HepG2 (cell line): ENCODE measurements at regions not wholly inside any gene's neighbourhood (a gene's known extent, or its start where the extent isn't known, plus 50 kb on each side); places are given as distances from the start of the nearest gene placed in this dataset.

Source experiments
- ATAC-seq: fragments of 200-7000 bp; cut with Tn5 transposase; 3 replicates; pipeline ENCODE4 v1.9.1; 2020; ENCODE audit warnings: mild to moderate bottlenecking, moderate library complexity
- BruUV-seq: library from RNA; stranded (reverse); fragments of 400-500 nt; replicated peaks from 2 replicates; lab custom pipeline; 2021; lab: Mats Ljungman, UMichigan
- CTCF ChIA-PET: fragments of 300-600 bp; formaldehyde crosslinking; extraction: SDS; loops from one replicate; lab custom pipeline; 2021; ENCODE audit warnings: low total read pairs, inconsistent platforms, low intra/inter-chr PET ratio; lab: Yijun Ruan, JAX
- POLR2A ChIA-PET: fragments of 350-600 bp; sonication (Branson Sonifier 250); formaldehyde crosslinking; loops from one replicate; lab custom pipeline; 2020; ENCODE audit warnings: antibody characterized with exemption, inconsistent platforms; lab: Yijun Ruan, JAX
- DNase-seq: peaks from one replicate; pipeline ENCODE4 v3.0.0-alpha.2; 2015; ENCODE audit warnings: low spot score
- FAIRE-seq: peaks from 3 replicates; lab custom pipeline; 2011; peaks lifted over from hg19 to GRCh38; lab: Jason Lieb, UNC
- H2AFZ ChIP-seq: one replicate; pipeline ENCODE4 v1.6.1; 2011; ENCODE audit warnings: low read length, inconsistent platforms
- H3K27ac ChIP-seq: fragments of 300-600 bp; 3 replicates; pipeline ENCODE4 v1.8.0; 2011; ENCODE audit warnings: mixed run types, mild to moderate bottlenecking, mixed read lengths, low read length, inconsistent platforms; ENCODE audit not compliant: insufficient read depth; ENCODE audit errors: extremely low read length
- H3K27me3 ChIP-seq, 2 experiments: fragments of 200-600 bp in 1 of 2; 2 replicates in 1 of 2; 3 replicates in 1 of 2; pipeline versions ENCODE4 v1.6.0 to v1.8.0; 2011; ENCODE audit warnings: low read length in 2 of 2, mild to moderate bottlenecking in 2 of 2, moderate library complexity in 2 of 2, inconsistent platforms in 1 of 2; ENCODE audit not compliant: insufficient read depth in 2 of 2, control insufficient read depth in 1 of 2
- H3K36me3 ChIP-seq, 2 experiments: fragments of 200-600 bp in 1 of 2; replicated peaks in 1 of 2; 2 replicates in 1 of 2; 3 replicates in 1 of 2; pipeline versions ENCODE4 v1.5.1 to v1.8.0; 2011; ENCODE audit warnings: low read length in 2 of 2, inconsistent platforms in 1 of 2; ENCODE audit not compliant: insufficient read depth in 2 of 2, control insufficient read depth in 1 of 2
- H3K4me1 ChIP-seq: 2 replicates; pipeline ENCODE4 v1.5.1; 2012; ENCODE audit warnings: low read length, inconsistent platforms; ENCODE audit not compliant: insufficient read depth
- H3K4me2 ChIP-seq: 2 replicates; pipeline ENCODE4 v1.6.0; 2011; ENCODE audit warnings: low read depth, low read length, inconsistent platforms
- H3K4me3 ChIP-seq, 3 experiments: fragments of 200-600 bp in 1 of 3; sonication (generic), shearing (Covaris generic) in 1 of 3; replicated peaks in 1 of 3; 2 replicates each; pipeline ENCODE4 v1.5.1; 2011 to 2016; ENCODE audit warnings: low read length in 3 of 3, inconsistent platforms in 2 of 3, low read depth in 2 of 3, mild to moderate bottlenecking in 2 of 3, control low read depth in 1 of 3, mixed read lengths in 1 of 3; ENCODE audit not compliant: insufficient read depth in 1 of 3
- H3K79me2 ChIP-seq: one replicate; pipeline ENCODE4 v1.6.1; 2011; ENCODE audit warnings: low read length, inconsistent platforms; ENCODE audit not compliant: insufficient read depth
- H3K9ac ChIP-seq: 2 replicates; pipeline ENCODE4 v1.6.0; 2011; ENCODE audit warnings: mild to moderate bottlenecking, low read depth, low read length, inconsistent platforms; ENCODE audit not compliant: insufficient read depth
- H3K9me3 ChIP-seq: 2 replicates; pipeline ENCODE4 v1.5.1; 2012; ENCODE audit warnings: mild to moderate bottlenecking, low read length
- H4K20me1 ChIP-seq: 2 replicates; pipeline ENCODE4 v1.6.0; 2011; ENCODE audit warnings: inconsistent platforms, mild to moderate bottlenecking, low read length, moderate library complexity; ENCODE audit not compliant: insufficient read depth
- GABPA ChIP-seq, 2 experiments: IDR thresholded peaks; 2 replicates each; pipeline ENCODE4 v1.6.1; 2011 to 2016; ENCODE audit warnings: low read depth in 2 of 2, low read length in 1 of 2, missing biosample characterization in 1 of 2, missing genetic modification characterization in 1 of 2
- GMEB2 ChIP-seq: IDR thresholded peaks from 2 replicates; pipeline ENCODE4 v1.6.1; 2016; ENCODE audit warnings: missing biosample characterization, missing genetic modification reagents, low read depth
- PAXIP1 ChIP-seq: sonication (generic); formaldehyde crosslinking; conservative IDR thresholded peaks from 2 replicates; pipeline ENCODE4 v1.4.0; 2020; ENCODE audit warnings: mild to moderate bottlenecking, missing genetic modification reagents, moderate library complexity
- SSRP1 ChIP-seq: IDR thresholded peaks from 2 replicates; pipeline ENCODE4 v1.6.1; 2016; ENCODE audit warnings: control low read depth
- ZNF674 ChIP-seq: sonication (generic); formaldehyde crosslinking; IDR thresholded peaks from 2 replicates; pipeline ENCODE4 v1.5.0; 2020; ENCODE audit warnings: low read depth, mild to moderate bottlenecking, missing genetic modification reagents
- ZNF780A ChIP-seq: sonication (generic); formaldehyde crosslinking; IDR thresholded peaks from 2 replicates; pipeline ENCODE4 v1.8.0; 2022; ENCODE audit warnings: mild to moderate bottlenecking, missing genetic modification reagents, moderate library complexity
- WGBS: methylation state at CpG from one replicate; pipeline ENCODE4 v1.1.6; 2017; ENCODE audit warnings: low lambda C conversion rate; 5-methylcytosine and 5-hydroxymethylcytosine counted together
- in situ Hi-C: cut with HindIII; loops from 2 replicates; pipeline ENCODE4 v1.10.0; 2017; ENCODE audit warnings: low pct_unique_long_range_greater_than_20kb; ENCODE audit not compliant: extremely low pct_ligation_motif_present
- intact Hi-C: fragments of 100-400 bp; cut with micrococcal nuclease; formaldehyde crosslinking; loops from one replicate; pipeline ENCODE4 v1.10.0; 2022; ENCODE audit not compliant: unreplicated experiment

GRCh38 chr5:58117542-58117941, 342.3 kb downstream of the PLK2 start:
- no peak for TF ChIP-seq ZNF780A
- TF ChIP-seq GMEB2 (CRISPR knock-in tag) = no peak
- TF ChIP-seq PAXIP1 = no peak
- TF ChIP-seq GABPA (IDR thresholded peaks at IDR 0.05; ENCODE audit: low read depth, low read length) = no peak
- TF ChIP-seq GABPA (CRISPR knock-in tag; IDR thresholded peaks at IDR 0.05; ENCODE audit: low read depth) = no peak
- TF ChIP-seq SSRP1 (CRISPR knock-in tag) = no peak
- no peak for TF ChIP-seq ZNF674 (CRISPR knock-in tag)
- Histone ChIP-seq H3K27ac (no peak overlapping the region), H4K20me1 (no peaks in the 10 kb centered on the region), H2AFZ (no peak overlapping the region), H3K4me3 (no peak overlapping the region), H3K4me2 (no peak overlapping the region), H3K9ac (no peak overlapping the region), H3K4me1 (0 out of 2 replicates have a peak, but pooled peaks cover 7% of the 10 kb centered on the region), H3K27me3 (no peaks in the 10 kb centered on the region; a peak in 1 of 5 replicates), H3K36me3 (no peaks in the 10 kb centered on the region), H3K79me2 (no peaks in the 10 kb centered on the region), H3K9me3 (no peaks in the 10 kb centered on the region)
- BruUV-seq = no TSS peak
- intact Hi-C loops (no loop called here), in situ Hi-C loops (no loop called here)
- DNase-seq = no peak
- no peak for FAIRE-seq
- POLR2A ChIA-PET = no interaction called here
- CTCF ChIA-PET = no interaction called here
- ATAC-seq = no peak
- WGBS = 0% methylated on average over 2 of the region's 2 CpGs
